PC-9 (cell line): ENCODE measurements at regions not wholly inside any gene's neighbourhood (a gene's known extent, or its start where the extent isn't known, plus 50 kb on each side); places are given as distances from the start of the nearest gene placed in this dataset.

Experiments used
- BruUV-seq: library from RNA; stranded (reverse); fragments of 400-500 nt; replicated peaks from 2 replicates; lab custom pipeline; 2021; lab: Mats Ljungman, UMichigan
- CTCF ChIA-PET: fragments of 300-600 bp; sonication (Branson Sonifier 250); formaldehyde crosslinking; loops from one replicate; lab custom pipeline; 2022; ENCODE audit warnings: antibody characterized with exemption; lab: Charles Lee
- POLR2A ChIA-PET: fragments of 300-600 bp; sonication (Branson Sonifier 250); formaldehyde crosslinking; loops from one replicate; lab custom pipeline; 2022; ENCODE audit warnings: antibody characterized with exemption; ENCODE audit not compliant: unreplicated experiment; lab: Charles Lee
- DNase-seq, 2 experiments: peaks; one replicate each; pipeline versions ENCODE4 v3.0.0 to v3.0.0-alpha.2; 2015 to 2022; ENCODE audit warnings: mixed read lengths in 1 of 2
- H2AFZ ChIP-seq: fragments of 200-600 bp; sonication (generic); 2 replicates; pipeline ENCODE4 v1.8.1; 2017; ENCODE audit warnings: antibody characterized with exemption
- H3F3A ChIP-seq: fragments of 200-600 bp; sonication (generic); 2 replicates; pipeline ENCODE4 v1.8.1; 2017; ENCODE audit warnings: antibody characterized with exemption, mild to moderate bottlenecking, low read depth; ENCODE audit not compliant: insufficient read depth
- H3K27ac ChIP-seq: fragments of 200-600 bp; sonication (generic); 2 replicates; pipeline ENCODE4 v1.6.1; 2016; ENCODE audit warnings: mixed run types
- H3K27me3 ChIP-seq: fragments of 200-600 bp; sonication (generic); 2 replicates; pipeline ENCODE4 v1.6.1; 2016; ENCODE audit warnings: low read depth, mixed run types; ENCODE audit not compliant: insufficient read depth
- H3K36me3 ChIP-seq: fragments of 200-600 bp; sonication (generic); 2 replicates; pipeline ENCODE4 v1.6.1; 2016; ENCODE audit warnings: low read depth, mixed run types
- H3K4me1 ChIP-seq: fragments of 200-600 bp; sonication (generic); replicated peaks from 2 replicates; pipeline ENCODE4 v1.6.1; 2016; ENCODE audit warnings: mixed run types; ENCODE audit not compliant: insufficient read depth
- H3K4me2 ChIP-seq: fragments of 200-600 bp; sonication (generic); 2 replicates; pipeline ENCODE4 v1.6.1; 2017; ENCODE audit warnings: mixed run types
- H3K4me3 ChIP-seq: fragments of 200-600 bp; sonication (generic); 2 replicates; pipeline ENCODE4 v1.6.1; 2016; ENCODE audit warnings: mixed run types
- H3K79me2 ChIP-seq: fragments of 200-600 bp; sonication (generic); 2 replicates; pipeline ENCODE4 v1.6.1; 2017; ENCODE audit warnings: low read depth, mixed run types
- H3K9me2 ChIP-seq: fragments of 200-600 bp; sonication (generic); 2 replicates; pipeline ENCODE4 v1.8.1; 2017; ENCODE audit warnings: mild to moderate bottlenecking; ENCODE audit not compliant: insufficient read depth
- H3K9me3 ChIP-seq: fragments of 200-600 bp; sonication (generic); 2 replicates; pipeline ENCODE4 v1.8.1; 2016; ENCODE audit warnings: low read depth; ENCODE audit not compliant: insufficient read depth
- H4K20me1 ChIP-seq: fragments of 200-600 bp; sonication (generic); 2 replicates; pipeline ENCODE4 v1.8.1; 2017; ENCODE audit not compliant: insufficient read depth
- EZH2 ChIP-seq: fragments of 200-600 bp; sonication (generic); IDR thresholded peaks from 2 replicates; pipeline ENCODE4 v1.8.0; 2017; ENCODE audit warnings: antibody characterized with exemption, low read depth
- intact Hi-C: fragments of 100-400 bp; cut with micrococcal nuclease; formaldehyde crosslinking; loops from one replicate; pipeline ENCODE4 v1.10.0; 2022; ENCODE audit not compliant: unreplicated experiment
- TF ChIP-seq, protein P1 (sequence below): fragments of 200-600 bp; sonication (generic); conservative IDR thresholded peaks from 2 replicates; pipeline ENCODE4 v1.6.1; 2017; ENCODE audit warnings: mixed run types, antibody characterized with exemption, mild to moderate bottlenecking, moderate library complexity

DNA sequence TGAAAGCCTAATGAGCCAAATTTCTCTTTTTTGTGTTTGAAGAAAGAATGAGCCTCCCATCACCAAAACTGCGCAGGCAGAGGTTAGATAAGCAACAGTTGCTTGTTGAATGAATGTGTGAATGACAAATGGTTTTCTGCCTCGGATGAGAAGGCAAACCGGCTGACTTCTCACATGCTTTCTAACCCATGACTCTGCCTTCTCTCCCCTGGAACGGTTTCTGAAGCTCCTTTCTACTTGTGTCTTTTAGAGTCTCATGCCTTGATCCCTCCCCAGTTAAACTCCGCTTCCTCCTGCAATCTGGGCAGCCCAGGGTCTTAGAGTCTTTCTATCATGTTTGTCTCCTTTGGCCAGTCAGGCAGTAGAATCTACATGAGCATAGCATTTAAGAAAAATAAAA is 342.1 kb upstream of the NCAM1 start:
- Histone ChIP-seq H3K27me3 (no peaks in the 10 kb centered on the region), H3F3A (peaks cover 13% of the 10 kb centered on the region; the same call in 1 of the 2 replicates), H3K36me3 (no peaks in the 10 kb centered on the region), H3K27ac (no peak overlapping the region), H4K20me1 (no peaks in the 10 kb centered on the region; the same call in 1 of the 2 replicates), H3K79me2 (no peaks in the 10 kb centered on the region), H3K9me3 (no peaks in the 10 kb centered on the region), H2AFZ (no peak overlapping the region), H3K4me2 (no peak overlapping the region), H3K9me2 (no peaks in the 10 kb centered on the region), H3K4me3 (no peak overlapping the region), H3K4me1 (peaks cover 26% of the 10 kb centered on the region)
- no peak for DNase-seq
- TF ChIP-seq, protein P1, sequence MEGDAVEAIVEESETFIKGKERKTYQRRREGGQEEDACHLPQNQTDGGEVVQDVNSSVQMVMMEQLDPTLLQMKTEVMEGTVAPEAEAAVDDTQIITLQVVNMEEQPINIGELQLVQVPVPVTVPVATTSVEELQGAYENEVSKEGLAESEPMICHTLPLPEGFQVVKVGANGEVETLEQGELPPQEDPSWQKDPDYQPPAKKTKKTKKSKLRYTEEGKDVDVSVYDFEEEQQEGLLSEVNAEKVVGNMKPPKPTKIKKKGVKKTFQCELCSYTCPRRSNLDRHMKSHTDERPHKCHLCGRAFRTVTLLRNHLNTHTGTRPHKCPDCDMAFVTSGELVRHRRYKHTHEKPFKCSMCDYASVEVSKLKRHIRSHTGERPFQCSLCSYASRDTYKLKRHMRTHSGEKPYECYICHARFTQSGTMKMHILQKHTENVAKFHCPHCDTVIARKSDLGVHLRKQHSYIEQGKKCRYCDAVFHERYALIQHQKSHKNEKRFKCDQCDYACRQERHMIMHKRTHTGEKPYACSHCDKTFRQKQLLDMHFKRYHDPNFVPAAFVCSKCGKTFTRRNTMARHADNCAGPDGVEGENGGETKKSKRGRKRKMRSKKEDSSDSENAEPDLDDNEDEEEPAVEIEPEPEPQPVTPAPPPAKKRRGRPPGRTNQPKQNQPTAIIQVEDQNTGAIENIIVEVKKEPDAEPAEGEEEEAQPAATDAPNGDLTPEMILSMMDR = no peak
- TF ChIP-seq EZH2 = no peak
- CTCF ChIA-PET = no interaction called here
- POLR2A ChIA-PET = no interaction called here
- BruUV-seq = no TSS peak
- intact Hi-C loops = no loop called here

DNA sequence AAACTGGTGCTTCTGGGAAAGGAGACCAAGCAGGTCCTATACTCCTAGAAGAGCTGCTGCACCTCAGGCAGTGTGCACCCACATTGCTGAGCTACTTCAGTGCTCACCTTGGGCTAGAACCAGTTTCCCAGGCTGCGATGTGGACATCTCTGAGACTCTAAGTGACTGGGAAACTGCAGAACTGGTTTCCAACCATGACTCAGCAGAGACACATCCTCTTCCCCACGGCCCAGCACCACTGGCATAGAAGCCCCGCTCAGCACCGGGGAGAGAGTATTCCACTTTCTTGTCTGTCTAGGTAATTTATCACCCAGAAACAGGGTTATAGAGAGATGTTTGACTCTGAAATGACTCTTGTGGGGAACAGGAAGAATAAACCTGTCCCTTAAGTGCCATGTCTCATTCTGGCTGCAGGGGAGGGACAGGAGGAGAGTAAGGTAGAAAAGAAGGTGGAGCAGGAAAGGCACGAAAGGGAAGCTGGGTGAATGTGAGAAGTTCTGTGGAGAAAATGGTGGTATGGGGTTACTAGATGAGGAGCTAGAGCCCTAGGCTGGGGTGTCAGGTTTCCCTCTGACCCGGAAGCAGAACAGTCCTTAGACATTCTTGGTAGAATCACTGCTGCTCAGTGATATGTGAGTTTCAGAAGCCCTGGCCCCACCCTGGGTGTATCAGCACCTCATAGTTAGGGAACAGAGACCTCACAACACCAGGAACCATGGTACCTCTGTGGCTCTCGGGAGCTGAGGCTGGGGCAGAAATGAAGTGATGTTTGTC is 340.4 kb upstream of the NCAM1 start:
- intact Hi-C loops = no loop called here
- Histone ChIP-seq H3K79me2 (no peaks in the 10 kb centered on the region), H3K4me3 (peak overlapping the region; percentile 12; the same call in 1 of the 2 replicates), H3K4me2 (peak overlapping the region; percentile 49), H3K9me2 (no peaks in the 10 kb centered on the region), H3F3A (peaks cover 13% of the 10 kb centered on the region; the same call in 1 of the 2 replicates), H3K27me3 (no peaks in the 10 kb centered on the region), H3K36me3 (no peaks in the 10 kb centered on the region), H3K9me3 (no peaks in the 10 kb centered on the region), H3K27ac (peak overlapping the region; percentile 83), H4K20me1 (no peaks in the 10 kb centered on the region; the same call in 1 of the 2 replicates), H3K4me1 (peaks cover 17% of the 10 kb centered on the region), H2AFZ (peak overlapping the region; percentile 70)
- TF ChIP-seq, protein P1 = no peak
- no peak for TF ChIP-seq EZH2
- peak; percentile 45 to 93 for DNase-seq
- TSS peak; percentile 83 for BruUV-seq
- ChIA-PET CTCF (interaction anchor here (0.6 kb wide), 1 partner anchor 12 kb away, joined by 12 read pairs; no protein-coding TSS in a partner anchor), POLR2A (no interaction called here)

DNA sequence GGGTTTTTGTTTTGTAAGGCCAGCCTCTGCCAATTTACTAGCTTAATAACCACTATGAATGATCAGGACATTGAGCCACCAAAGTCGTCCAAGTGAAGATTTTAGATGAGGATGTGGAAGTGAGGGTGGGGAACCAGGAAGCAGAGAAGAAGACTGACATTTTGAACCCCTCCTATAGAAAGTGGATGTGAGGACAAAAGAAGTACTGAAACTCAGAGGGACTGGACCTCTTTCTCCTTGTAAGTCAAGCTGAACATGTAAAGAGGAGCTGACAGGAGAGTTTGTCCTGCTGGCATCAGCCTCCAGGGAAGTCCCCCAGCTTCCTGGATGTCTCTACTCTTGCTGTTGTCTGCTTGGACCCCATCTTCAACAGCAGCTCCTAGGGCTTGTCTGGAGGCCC is 338.2 kb upstream of the NCAM1 start:
- Histone ChIP-seq H3K4me3 (no peak overlapping the region), H3F3A (peaks cover 13% of the 10 kb centered on the region; the same call in 1 of the 2 replicates), H3K4me1 (peaks cover 17% of the 10 kb centered on the region), H2AFZ (no peak overlapping the region), H4K20me1 (no peaks in the 10 kb centered on the region; the same call in 1 of the 2 replicates), H3K4me2 (no peak overlapping the region), H3K27ac (no peak overlapping the region), H3K9me2 (no peaks in the 10 kb centered on the region), H3K79me2 (no peaks in the 10 kb centered on the region), H3K36me3 (no peaks in the 10 kb centered on the region), H3K9me3 (no peaks in the 10 kb centered on the region), H3K27me3 (no peaks in the 10 kb centered on the region)
- DNase-seq = no peak
- ChIA-PET POLR2A (no interaction called here), CTCF (no interaction called here)
- TF ChIP-seq, protein P1 = no peak
- TF ChIP-seq EZH2 = no peak
- intact Hi-C loops = no loop called here
- BruUV-seq = no TSS peak
